ENCODE measurements at regions not wholly inside any gene's neighbourhood (a gene's known extent, or its start where the extent isn't known, plus 50 kb on each side); places are given as distances from the start of the nearest gene placed in this dataset.

- peak; percentile 88 for DNase-seq
Measured at GRCh38 chr5:73373814-73374510, 74.6 kb downstream of the FOXD1 start.

- DNase-seq: peak; percentile 98
Measured at GRCh38 chr5:73370640-73371583, 77.7 kb downstream of the FOXD1 start.

- no peak for DNase-seq
Measured at GRCh38 chr5:73370095-73370494, 78.5 kb downstream of the FOXD1 start.

DNA sequence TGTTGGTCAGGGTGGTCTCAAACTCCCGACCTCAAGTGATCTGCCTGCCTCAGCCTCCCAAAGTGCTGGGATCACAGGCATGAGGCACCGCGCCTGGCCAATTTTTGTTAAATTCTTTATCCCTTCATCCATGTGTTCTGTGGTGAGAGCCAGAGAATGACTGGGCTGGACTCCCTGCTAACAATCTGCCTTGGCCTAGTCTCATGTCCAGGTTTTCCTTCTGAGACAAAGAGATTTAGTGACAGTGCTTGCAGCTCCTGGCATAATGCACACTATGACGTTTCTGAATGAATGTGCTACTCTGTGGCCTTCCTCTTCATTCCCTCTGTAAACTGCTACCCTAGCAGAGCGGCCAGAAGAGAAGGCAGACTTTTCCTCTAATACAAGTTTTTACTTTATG is 79.3 kb downstream of the FOXD1 start:
- peak; percentile 77 for DNase-seq

DNA sequence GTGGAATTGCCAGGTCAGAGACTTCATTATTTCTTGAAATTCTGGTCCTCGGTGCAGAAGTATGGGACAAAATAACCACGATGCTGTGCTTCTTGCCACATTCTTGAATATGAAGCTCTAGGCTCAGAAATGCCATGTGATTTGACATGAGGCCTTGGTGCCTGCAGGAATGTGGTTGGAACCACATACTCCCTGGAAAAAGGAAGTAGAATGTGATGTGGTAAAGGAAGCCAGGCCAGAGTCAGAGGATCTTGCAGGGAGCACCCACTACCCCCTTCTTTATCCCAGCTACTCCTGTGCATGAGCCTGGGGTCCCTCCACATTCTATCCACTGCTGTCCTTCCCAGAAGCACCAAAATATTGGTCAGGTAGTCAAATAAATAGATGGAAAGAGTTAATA is 80.9 kb downstream of the FOXD1 start:
- peak; percentile 73 for DNase-seq

DNA sequence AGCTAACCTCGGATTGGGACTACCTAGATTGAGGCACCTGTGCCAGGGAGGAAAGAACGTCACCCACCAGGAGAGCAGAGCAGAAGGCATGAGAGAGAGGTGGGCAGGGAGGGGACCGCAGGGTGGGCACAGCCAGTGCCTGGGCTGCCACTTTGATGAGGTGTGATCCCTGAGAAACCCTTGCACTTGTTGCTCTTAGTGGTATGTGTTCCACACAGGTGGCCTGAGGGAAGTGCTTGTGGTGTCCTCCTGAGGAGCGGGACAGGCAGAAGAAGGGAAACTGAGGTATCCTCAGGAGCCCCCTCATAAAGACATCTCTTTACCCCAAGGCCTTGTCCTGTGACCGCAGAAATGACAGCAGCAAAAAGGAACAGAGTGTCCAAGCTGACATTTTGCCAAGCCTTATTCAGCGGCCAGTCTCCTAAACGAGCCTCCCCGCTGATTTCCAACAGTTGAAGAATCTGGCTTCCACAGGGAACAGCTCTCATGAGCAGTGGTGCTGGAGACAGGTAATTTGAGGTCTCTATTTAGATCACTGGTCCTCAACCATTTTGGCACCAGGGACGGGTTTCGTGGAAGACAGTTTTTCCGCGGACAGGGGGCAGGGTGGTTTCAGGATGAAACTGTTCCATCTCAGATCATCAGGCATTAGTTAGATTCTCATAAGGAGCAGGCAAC is 82.4 kb downstream of the FOXD1 start:
- no peak for DNase-seq

DNA sequence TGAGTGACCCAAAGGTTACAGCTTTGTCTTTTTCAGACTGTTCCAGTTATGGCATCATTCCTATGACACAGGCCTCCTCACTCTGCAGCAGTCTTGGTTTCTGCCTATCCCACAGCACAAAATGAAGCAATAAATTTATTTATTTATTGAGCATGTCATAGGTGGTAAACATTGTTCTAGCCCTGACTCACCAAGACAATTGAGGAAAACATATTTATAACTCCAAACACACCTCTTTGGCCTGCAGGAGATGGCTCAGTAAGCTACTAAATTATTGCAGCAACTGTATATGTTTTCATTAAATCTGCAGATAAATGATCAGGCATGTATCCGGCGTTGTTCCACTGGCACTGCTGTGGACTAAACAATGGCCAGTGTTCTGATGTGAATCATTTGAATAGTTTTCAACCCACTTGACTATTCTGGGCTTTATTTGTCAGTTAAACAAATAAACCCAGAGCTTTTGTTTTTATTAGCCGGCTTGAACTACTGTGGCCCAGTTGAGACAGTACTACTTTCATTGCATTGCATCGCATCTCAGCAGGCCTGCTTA is 83.2 kb downstream of the FOXD1 start:
- peak; percentile 92 for DNase-seq

GRCh38 chr5:73363911-73364730 is 84.5 kb downstream of the FOXD1 start:
- peak; percentile 99 for DNase-seq

DNA sequence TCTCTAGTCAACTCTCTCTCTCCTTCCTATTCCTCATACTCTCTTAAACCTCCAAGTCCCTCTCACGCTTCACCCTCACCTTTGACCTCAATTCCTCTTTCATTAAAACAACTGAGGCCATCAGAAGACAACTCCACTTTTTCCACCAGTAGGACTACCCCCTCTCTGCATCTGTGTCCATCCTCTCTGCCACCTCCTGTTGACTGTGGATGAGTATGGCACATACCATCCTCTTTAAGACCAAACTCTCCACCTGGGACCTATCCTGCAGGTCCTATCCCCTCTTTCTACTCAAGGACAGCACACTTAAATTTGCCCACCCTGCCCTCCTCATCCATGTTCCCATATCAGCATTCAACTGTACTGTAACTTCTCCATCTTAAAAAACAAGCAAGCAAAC is 89.2 kb downstream of the FOXD1 start:
- DNase-seq: no peak

DNA sequence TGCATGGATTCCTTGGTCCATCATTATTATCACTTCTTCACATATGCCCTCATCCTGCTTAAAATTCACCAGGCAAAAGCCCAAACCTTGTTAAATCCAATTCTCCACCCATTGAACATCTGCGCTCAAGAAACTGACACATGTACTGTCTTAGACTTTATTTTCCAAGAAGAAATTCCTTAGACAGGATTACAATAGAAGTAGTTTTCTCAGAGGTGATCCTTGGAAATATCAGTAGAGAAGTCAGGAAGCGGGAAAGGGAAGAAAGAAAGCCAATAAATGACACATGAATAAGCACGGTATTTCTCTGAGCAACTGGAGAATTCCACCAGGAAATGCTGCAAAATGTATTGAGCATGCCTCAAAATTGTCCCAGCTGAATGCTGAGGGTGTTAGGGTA is 90.2 kb downstream of the FOXD1 start:
- no peak for DNase-seq

DNA sequence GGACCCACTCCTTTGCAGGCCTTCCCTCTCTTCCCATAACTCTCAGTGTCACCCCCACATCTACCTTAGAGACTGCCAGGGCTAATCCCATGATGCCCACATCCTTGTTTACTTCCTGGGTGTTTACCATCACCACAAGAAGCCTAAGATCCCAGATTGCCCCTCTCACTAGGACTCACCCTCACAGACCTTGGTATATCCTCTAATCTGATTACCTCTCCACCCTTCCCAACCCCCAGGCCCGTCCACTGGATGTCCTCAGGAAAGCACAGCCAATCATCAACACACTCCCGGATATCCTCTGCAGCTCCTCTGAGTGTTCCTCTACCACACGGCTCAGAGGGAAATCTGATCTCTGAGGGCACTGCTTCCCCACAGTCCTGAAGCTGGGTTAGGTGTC is 91.0 kb downstream of the FOXD1 start:
- DNase-seq: no peak

- DNase-seq: peak; percentile 44
Measured at GRCh38 chr5:73355108-73355507, 93.5 kb downstream of the FOXD1 start.

- peak; percentile 54 for DNase-seq
Measured at GRCh38 chr5:73354406-73354805, 94.2 kb downstream of the FOXD1 start.

DNA sequence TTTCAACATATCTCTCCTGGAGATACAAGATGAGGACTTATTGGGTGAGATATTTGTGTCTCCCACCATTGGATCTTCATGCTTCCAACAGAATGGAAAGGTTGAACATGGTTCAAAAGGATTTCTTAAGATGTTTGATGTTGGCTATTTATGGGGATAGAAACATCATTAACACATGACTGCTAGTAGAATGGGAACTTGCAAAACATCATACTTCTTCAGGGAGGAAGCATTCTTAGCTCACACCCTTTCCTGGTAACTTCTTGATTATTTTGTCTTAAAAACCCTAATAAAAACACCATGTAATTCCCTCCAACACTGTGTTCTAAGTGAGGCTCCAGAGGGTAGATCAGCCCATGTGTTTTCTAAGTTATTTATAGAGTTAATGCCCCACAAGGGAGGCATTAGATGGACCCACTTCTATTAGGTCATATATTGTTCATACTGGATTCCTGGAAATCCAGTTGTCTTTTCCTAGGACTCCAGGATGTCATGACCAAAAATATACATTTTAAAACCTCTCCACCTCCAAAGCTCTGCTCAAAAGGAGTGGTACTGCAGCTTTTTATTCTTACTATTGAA is 95.8 kb downstream of the FOXD1 start:
- no peak for DNase-seq

- no peak for DNase-seq
Measured at GRCh38 chr5:73352243-73352642, 96.3 kb downstream of the FOXD1 start.

DNA sequence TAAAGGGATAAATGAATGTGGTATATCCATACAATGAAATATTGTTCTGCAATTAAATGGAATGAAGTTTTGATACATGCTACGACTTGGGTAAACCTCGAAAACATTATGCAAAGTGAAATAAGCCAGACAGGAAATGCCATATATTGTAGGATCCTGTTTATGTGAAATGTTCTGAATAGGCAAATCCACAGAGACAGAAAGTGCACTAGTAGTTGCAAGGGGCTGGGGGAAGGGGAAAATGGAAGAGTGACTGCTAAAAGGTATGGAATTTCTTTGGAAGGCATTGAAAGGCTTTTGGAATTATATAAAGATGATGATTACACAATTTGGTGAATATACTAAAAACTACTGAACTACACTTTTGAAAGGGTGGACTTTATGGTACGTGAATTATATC is 97.0 kb downstream of the FOXD1 start:
- peak; percentile 51 for DNase-seq

DNA sequence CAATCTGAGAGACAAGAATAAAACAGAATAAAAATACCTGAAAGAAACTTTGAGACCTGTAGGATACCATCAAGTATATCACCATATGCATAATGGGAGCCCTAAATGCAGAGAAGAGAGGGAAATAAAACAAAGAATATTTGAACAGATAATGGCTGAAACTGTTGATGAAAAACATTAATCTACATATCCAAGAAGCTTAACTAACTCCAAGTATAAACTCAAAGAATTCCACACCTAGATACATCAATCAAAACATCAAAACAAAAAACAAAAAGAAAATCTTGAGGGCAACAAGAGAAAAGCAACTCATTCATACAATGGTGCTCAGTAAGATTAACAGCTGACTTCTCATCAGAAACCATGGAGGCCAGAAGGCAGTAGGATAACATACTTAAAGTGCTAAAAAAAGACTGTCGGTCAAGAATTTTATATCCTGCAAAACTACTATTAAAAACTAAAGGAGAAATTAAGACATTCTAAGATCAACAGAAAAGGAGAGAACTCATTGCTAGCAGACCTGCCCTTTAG is 101.6 kb downstream of the FOXD1 start:
- no peak for DNase-seq

- DNase-seq: no peak
Measured at GRCh38 chr5:73344835-73345234, 103.7 kb downstream of the FOXD1 start.

DNA sequence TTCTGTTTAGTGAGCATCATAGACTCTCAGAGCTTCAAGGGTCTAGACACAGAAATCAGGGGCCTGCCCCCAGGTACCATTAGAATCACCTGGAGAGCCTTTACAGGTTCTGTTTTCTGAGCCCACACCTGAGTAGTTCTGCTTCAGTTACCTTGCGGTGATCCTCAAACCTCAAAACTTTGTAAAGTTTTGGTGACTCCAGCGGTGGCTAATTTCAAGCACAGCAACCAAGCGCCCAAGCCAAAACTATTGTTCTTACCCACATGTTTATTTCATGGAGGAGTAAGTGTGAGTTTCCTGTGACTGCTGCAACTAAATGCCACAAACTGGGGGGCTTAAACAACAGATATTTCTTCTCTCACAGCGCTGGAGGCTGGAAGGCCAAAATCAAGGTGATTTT is 108.9 kb downstream of the FOXD1 start:
- no peak for DNase-seq

DNA sequence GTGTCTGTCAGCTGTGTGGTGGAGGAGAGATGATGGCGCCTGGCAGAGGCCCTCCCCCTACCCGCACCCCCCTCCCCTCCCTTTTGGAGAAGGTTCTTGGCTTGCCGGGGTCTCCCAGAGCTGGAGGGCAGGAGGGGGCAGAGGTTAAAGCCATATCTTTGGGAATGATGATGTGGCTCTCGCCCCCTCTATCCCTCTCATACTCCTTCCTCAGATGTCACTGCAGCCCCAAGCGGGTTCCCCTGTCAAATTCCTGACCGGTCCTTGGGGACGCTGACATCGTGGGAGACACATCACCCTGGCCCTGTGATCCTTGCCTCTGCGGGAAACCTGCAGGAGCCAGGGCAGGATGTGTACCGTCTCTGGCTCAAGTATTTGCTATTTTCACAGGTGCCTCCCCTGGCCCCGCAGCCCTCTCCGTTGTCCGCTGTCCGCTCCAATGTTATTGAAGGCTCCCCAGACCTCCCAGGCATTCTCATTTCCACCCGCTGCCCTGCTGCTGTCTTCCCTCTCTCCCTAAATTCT is 109.5 kb downstream of the FOXD1 start:
- no peak for DNase-seq

GRCh38 chr5:73338256-73339050 is 110.1 kb downstream of the FOXD1 start:
- peak; percentile 91 for DNase-seq

Data from fibroblast of upper back skin (primary cell).